H1 (cell line): ENCODE measurements at regions not wholly inside any gene's neighbourhood (a gene's known extent, or its start where the extent isn't known, plus 50 kb on each side); places are given as distances from the start of the nearest gene placed in this dataset.
"Not testable (repeated sequence)": the region's sequence is repeated elsewhere in the genome, so short reads cannot be mapped to it uniquely, and the experiment has no call there.

Experiments used
- CTCF ChIA-PET: fragments of 300-600 bp; sonication (Branson Sonifier 250); formaldehyde crosslinking; loops from one replicate; lab custom pipeline; 2021; ENCODE audit not compliant: partially characterized antibody; lab: Charles Lee
- POLR2A ChIA-PET: fragments of 300-600 bp; sonication (Branson Sonifier 250); formaldehyde crosslinking; loops from one replicate; lab custom pipeline; 2021; ENCODE audit warnings: inconsistent platforms; ENCODE audit not compliant: partially characterized antibody; lab: Charles Lee
- DNase-seq, 2 experiments: peaks; one replicate each; pipeline versions ENCODE4 v3.0.0 to v3.0.0-alpha.2; 2010 to 2022; ENCODE audit warnings: low spot score in 2 of 2, low read depth in 1 of 2, mixed read lengths in 1 of 2
- FAIRE-seq: peaks from 2 replicates; lab custom pipeline; 2011; peaks lifted over from hg19 to GRCh38; lab: Jason Lieb, UNC
- H2AFZ ChIP-seq: 2 replicates; pipeline ENCODE4 v1.8.1; 2012; ENCODE audit warnings: low read length, inconsistent platforms
- H2AK5ac ChIP-seq: 2 replicates; pipeline ENCODE4 v1.6.1; 2013; ENCODE audit warnings: low read depth, low read length
- H2BK120ac ChIP-seq: replicated peaks from 2 replicates; pipeline ENCODE3; 2013; ENCODE audit warnings: low read depth, low read length, inconsistent platforms
- H2BK12ac ChIP-seq: 2 replicates; pipeline ENCODE4 v1.6.1; 2013; ENCODE audit warnings: low read depth, low read length
- H2BK15ac ChIP-seq: 2 replicates; pipeline ENCODE4 v1.6.1; 2013; ENCODE audit warnings: low read length
- H2BK20ac ChIP-seq: 2 replicates; pipeline ENCODE4 v1.6.1; 2013; ENCODE audit warnings: low read length
- H2BK5ac ChIP-seq: 2 replicates; pipeline ENCODE4 v1.6.1; 2013; ENCODE audit warnings: low read depth, low read length
- H3K14ac ChIP-seq: 2 replicates; pipeline ENCODE4 v1.6.1; 2013; ENCODE audit warnings: inconsistent platforms; ENCODE audit not compliant: insufficient read length
- H3K18ac ChIP-seq: 2 replicates; pipeline ENCODE4 v1.6.1; 2013; ENCODE audit warnings: low read length; ENCODE audit errors: extremely low read depth
- H3K23ac ChIP-seq: 2 replicates; pipeline ENCODE4 v1.6.1; 2013; ENCODE audit warnings: inconsistent platforms; ENCODE audit not compliant: insufficient read length
- H3K23me2 ChIP-seq: 2 replicates; pipeline ENCODE4 v1.6.1; 2013; ENCODE audit warnings: low read depth, low read length
- H3K27ac ChIP-seq: 2 replicates; pipeline ENCODE4 v1.6.1; 2011; ENCODE audit warnings: low read depth, low read length, inconsistent platforms
- H3K27me3 ChIP-seq, 4 experiments: replicated peaks in 1 of 4; 1 replicate in 1 of 4; 2 replicates in 3 of 4; pipeline versions ENCODE4 v1.6.1 to v1.8.1; 2011 to 2013; ENCODE audit warnings: low read length in 3 of 4, mild to moderate bottlenecking in 3 of 4, inconsistent platforms in 2 of 4, mixed read lengths in 2 of 4, moderate library complexity in 1 of 4; ENCODE audit not compliant: control insufficient read depth in 3 of 4, insufficient read depth in 3 of 4; ENCODE audit errors: extremely low read depth in 1 of 4
- H3K36me3 ChIP-seq, 4 experiments: 2 replicates each; pipeline versions ENCODE4 v1.6.1 to v1.8.1; 2011 to 2013; ENCODE audit warnings: mild to moderate bottlenecking in 4 of 4, low read length in 3 of 4, moderate library complexity in 2 of 4, control low read depth in 1 of 4, inconsistent platforms in 1 of 4; ENCODE audit not compliant: insufficient read depth in 4 of 4, control insufficient read depth in 2 of 4
- H3K4ac ChIP-seq: replicated peaks from 2 replicates; pipeline ENCODE3; 2013; ENCODE audit warnings: low read length, low read depth, mixed read lengths, inconsistent platforms; ENCODE audit not compliant: insufficient read length
- H3K4me1 ChIP-seq, 4 experiments: replicated peaks in 1 of 4; 1 replicate in 1 of 4; 2 replicates in 3 of 4; pipeline versions ENCODE4 v1.6.1 to v1.8.1; 2011 to 2013; ENCODE audit warnings: low read length in 3 of 4, inconsistent platforms in 2 of 4, mixed read lengths in 1 of 4; ENCODE audit not compliant: insufficient read depth in 4 of 4, control insufficient read depth in 3 of 4
- H3K4me2 ChIP-seq, 2 experiments: 2 replicates each; pipeline versions ENCODE4 v1.6.1 to v1.8.1; 2011 to 2013; ENCODE audit warnings: low read depth in 2 of 2, low read length in 2 of 2, control low read depth in 1 of 2, inconsistent platforms in 1 of 2, mild to moderate bottlenecking in 1 of 2; ENCODE audit not compliant: insufficient read depth in 1 of 2
- H3K4me3 ChIP-seq, 4 experiments: fragments of 200-600, 300-600 bp in 1 of 4; sonication (generic), shearing (Covaris generic), sonication (Bioruptor Twin) in 1 of 4; 2 replicates each; pipeline versions ENCODE4 v1.5.1 to v1.8.1; 2011 to 2016; ENCODE audit warnings: low read length in 4 of 4, low read depth in 3 of 4, control low read depth in 2 of 4, inconsistent platforms in 2 of 4, mild to moderate bottlenecking in 2 of 4, mixed read lengths in 1 of 4, moderate library complexity in 1 of 4; ENCODE audit not compliant: insufficient read depth in 2 of 4; ENCODE audit errors: extremely low read depth in 1 of 4
- H3K56ac ChIP-seq: replicated peaks from 2 replicates; pipeline ENCODE3; 2013; ENCODE audit warnings: low read depth, mild to moderate bottlenecking, mixed read lengths, low read length, inconsistent platforms; ENCODE audit not compliant: insufficient read length
- H3K79me1 ChIP-seq: 2 replicates; pipeline ENCODE4 v1.6.1; 2013; ENCODE audit warnings: low read depth, low read length, control low read depth
- H3K79me2 ChIP-seq, 2 experiments: 2 replicates each; pipeline versions ENCODE4 v1.6.1 to v1.8.1; 2012 to 2013; ENCODE audit warnings: low read length in 2 of 2, mild to moderate bottlenecking in 2 of 2, inconsistent platforms in 1 of 2; ENCODE audit not compliant: insufficient read depth in 2 of 2, control insufficient read depth in 1 of 2
- H3K9ac ChIP-seq, 4 experiments: replicated peaks in 1 of 4; 1 replicate in 1 of 4; 2 replicates in 3 of 4; pipeline versions ENCODE4 v1.6.1 to v1.8.1; 2011 to 2013; ENCODE audit warnings: low read depth in 3 of 4, low read length in 3 of 4, control low read depth in 2 of 4, mild to moderate bottlenecking in 2 of 4, moderate library complexity in 2 of 4, inconsistent platforms in 1 of 4; ENCODE audit errors: extremely low read depth in 1 of 4
- H3K9me3 ChIP-seq, 2 experiments: 2 replicates each; pipeline versions ENCODE4 v1.6.1 to v1.8.1; 2012 to 2013; ENCODE audit warnings: mild to moderate bottlenecking in 2 of 2, moderate library complexity in 2 of 2, control low read depth in 1 of 2, inconsistent platforms in 1 of 2, low read depth in 1 of 2, low read length in 1 of 2, mixed read lengths in 1 of 2; ENCODE audit not compliant: insufficient read depth in 2 of 2
- H4K20me1 ChIP-seq, 2 experiments: replicated peaks in 1 of 2; 2 replicates each; pipeline versions ENCODE3 to v1.8.1; 2011 to 2013; ENCODE audit warnings: inconsistent platforms in 2 of 2, low read length in 2 of 2, mild to moderate bottlenecking in 1 of 2; ENCODE audit not compliant: insufficient read depth in 2 of 2, control insufficient read depth in 1 of 2
- H4K5ac ChIP-seq: 2 replicates; pipeline ENCODE4 v1.6.1; 2013; ENCODE audit warnings: low read length, low read depth, mixed read lengths, inconsistent platforms; ENCODE audit not compliant: insufficient read length
- H4K8ac ChIP-seq: 2 replicates; pipeline ENCODE4 v1.8.0; 2013; ENCODE audit warnings: mild to moderate bottlenecking, moderate library complexity, low read length, inconsistent platforms; ENCODE audit not compliant: insufficient read depth; ENCODE audit errors: extremely low read depth
- H4K91ac ChIP-seq: replicated peaks from 2 replicates; pipeline ENCODE3; 2013; ENCODE audit warnings: low read length, mixed read lengths, inconsistent platforms; ENCODE audit not compliant: insufficient read length
- WGBS, 2 experiments: shearing (Covaris generic) in 1 of 2; methylation state at CpG; one replicate each; pipeline versions ENCODE4 v1.1.6 to v1.1.7; 2013 to 2015; ENCODE audit warnings: low lambda C conversion rate in 2 of 2, mixed read lengths in 2 of 2, inconsistent platforms in 1 of 2, low coverage in 1 of 2, missing lambda C conversion rate in 1 of 2; ENCODE audit not compliant: insufficient replicate concordance in 2 of 2, insufficient coverage in 1 of 2, insufficient read length in 1 of 2; ENCODE audit errors: extremely low coverage in 1 of 2, missing lambda C conversion rate in 1 of 2; 5-methylcytosine and 5-hydroxymethylcytosine counted together

GRCh38 chr6:141969768-141970415 lies 162.8 kb upstream of the GJE1 start:
- not testable (repeated sequence) for DNase-seq, H3K56ac ChIP-seq
- 84% methylated on average over 17 of the region's 19 CpGs; no CpG with 5 or more reads in 1 of the 2 experiments for WGBS, 2 experiments

More at GRCh38 chr6:141969768-141970415, 162.8 kb upstream of the GJE1 start:
- not testable (repeated sequence) for H3K14ac ChIP-seq, H2BK5ac ChIP-seq, H4K20me1 ChIP-seq, H3K79me2 ChIP-seq, H2BK20ac ChIP-seq, H3K79me1 ChIP-seq, H4K8ac ChIP-seq, H3K27me3 ChIP-seq, H3K4ac ChIP-seq, H3K23me2 ChIP-seq, H3K4me2 ChIP-seq, FAIRE-seq, H3K23ac ChIP-seq, H3K9ac ChIP-seq, H3K18ac ChIP-seq, H2AK5ac ChIP-seq, H3K27ac ChIP-seq, H3K4me3 ChIP-seq, H2AFZ ChIP-seq, H3K4me1 ChIP-seq, H4K5ac ChIP-seq, H4K91ac ChIP-seq, H3K9me3 ChIP-seq, H3K36me3 ChIP-seq, H2BK12ac ChIP-seq, H2BK120ac ChIP-seq, H2BK15ac ChIP-seq
- ChIA-PET POLR2A (interaction anchor here (0.6 to 1.7 kb wide), 2 partner anchors 10 to 213 kb away, joined by 3 to 4 read pairs; no protein-coding TSS in a partner anchor), CTCF (interaction anchor here (1.1 to 1.9 kb wide), 2 partner anchors 14 to 141 kb away, joined by 3 to 6 read pairs; no protein-coding TSS in a partner anchor)
